ENCODE measurements at regions not wholly inside any gene's neighbourhood (a gene's known extent, or its start where the extent isn't known, plus 50 kb on each side); places are given as distances from the start of the nearest gene placed in this dataset.

DNA sequence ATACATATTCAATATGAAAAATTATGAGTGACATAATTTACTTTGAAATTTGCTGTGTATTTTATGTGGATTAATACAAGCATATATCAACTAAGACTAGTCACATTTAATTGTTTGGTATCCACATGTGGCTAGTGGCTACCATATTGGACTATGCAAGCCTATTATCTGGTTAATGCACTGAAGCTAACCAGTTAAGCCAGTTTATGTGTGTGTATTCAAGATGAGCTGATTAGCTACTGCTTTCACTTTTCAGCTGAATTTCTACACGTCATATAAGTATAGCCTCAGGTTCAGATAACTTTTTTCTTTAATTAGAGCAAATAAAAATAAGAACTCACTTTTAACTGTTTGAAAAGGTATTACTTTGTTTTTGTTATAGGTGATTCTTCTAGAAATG is 903.7 kb downstream of the TFAP2A start:
- TF ChIP-seq, protein P1, sequence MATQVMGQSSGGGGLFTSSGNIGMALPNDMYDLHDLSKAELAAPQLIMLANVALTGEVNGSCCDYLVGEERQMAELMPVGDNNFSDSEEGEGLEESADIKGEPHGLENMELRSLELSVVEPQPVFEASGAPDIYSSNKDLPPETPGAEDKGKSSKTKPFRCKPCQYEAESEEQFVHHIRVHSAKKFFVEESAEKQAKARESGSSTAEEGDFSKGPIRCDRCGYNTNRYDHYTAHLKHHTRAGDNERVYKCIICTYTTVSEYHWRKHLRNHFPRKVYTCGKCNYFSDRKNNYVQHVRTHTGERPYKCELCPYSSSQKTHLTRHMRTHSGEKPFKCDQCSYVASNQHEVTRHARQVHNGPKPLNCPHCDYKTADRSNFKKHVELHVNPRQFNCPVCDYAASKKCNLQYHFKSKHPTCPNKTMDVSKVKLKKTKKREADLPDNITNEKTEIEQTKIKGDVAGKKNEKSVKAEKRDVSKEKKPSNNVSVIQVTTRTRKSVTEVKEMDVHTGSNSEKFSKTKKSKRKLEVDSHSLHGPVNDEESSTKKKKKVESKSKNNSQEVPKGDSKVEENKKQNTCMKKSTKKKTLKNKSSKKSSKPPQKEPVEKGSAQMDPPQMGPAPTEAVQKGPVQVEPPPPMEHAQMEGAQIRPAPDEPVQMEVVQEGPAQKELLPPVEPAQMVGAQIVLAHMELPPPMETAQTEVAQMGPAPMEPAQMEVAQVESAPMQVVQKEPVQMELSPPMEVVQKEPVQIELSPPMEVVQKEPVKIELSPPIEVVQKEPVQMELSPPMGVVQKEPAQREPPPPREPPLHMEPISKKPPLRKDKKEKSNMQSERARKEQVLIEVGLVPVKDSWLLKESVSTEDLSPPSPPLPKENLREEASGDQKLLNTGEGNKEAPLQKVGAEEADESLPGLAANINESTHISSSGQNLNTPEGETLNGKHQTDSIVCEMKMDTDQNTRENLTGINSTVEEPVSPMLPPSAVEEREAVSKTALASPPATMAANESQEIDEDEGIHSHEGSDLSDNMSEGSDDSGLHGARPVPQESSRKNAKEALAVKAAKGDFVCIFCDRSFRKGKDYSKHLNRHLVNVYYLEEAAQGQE (IDR thresholded peaks at IDR 0.05; ENCODE audit: insufficient read depth in 1 of 2, low read depth in 2 of 2, low read length in 2 of 2): no peak
- TF ChIP-seq FOXP2 (optimal IDR thresholded peaks at IDR 0.05; ENCODE audit: borderline replicate concordance, extremely low read depth, extremely low read length, insufficient read depth) (no peak), POLR2AphosphoS5 (IDR thresholded peaks at IDR 0.05; ENCODE audit: low read depth, low read length) (no peak), TAF1 (IDR thresholded peaks at IDR 0.05; ENCODE audit: borderline replicate concordance, insufficient read depth, low read length) (no peak)

DNA sequence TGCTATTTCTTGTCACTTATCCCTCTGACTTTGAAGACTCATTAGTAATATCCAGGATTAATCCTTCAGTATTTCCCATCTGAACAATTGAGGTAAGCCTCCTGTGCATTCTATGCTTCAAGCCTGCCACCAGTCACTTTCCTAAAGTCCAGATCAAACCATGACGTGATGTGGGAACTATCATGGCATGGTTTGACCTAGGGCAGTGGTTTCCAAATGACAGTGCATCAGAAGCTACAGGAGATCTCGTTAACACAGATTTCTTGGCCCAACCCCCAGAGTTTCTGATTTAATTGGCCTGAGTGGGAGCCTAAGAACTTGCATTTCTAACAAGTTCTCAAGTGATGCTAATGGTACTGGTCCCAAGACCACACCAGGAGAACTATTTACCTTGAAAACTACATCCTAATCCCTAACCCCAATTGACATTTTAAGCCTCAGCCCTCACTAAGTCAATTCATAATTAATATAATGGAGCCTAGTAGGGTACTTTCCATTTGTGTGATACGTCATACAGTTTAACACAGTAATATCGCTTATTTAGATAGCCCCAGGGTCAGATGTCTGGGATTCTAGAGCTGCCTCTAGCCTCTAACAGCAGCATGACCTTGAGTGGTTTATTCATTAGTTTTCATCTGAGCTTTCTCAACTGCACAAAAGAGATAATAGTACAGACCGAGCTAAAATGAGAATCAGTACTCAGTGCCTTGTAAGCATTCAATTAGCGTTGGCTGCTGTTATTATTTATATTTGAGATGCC is 907.6 kb downstream of the TFAP2A start:
- TF ChIP-seq FOXP2 (optimal IDR thresholded peaks at IDR 0.05; ENCODE audit: borderline replicate concordance, extremely low read depth, extremely low read length, insufficient read depth) (no peak), SIN3A (IDR thresholded peaks at IDR 0.05; ENCODE audit: borderline replicate concordance, insufficient read depth, low read length) (no peak), POLR2AphosphoS5 (IDR thresholded peaks at IDR 0.05; ENCODE audit: low read depth, low read length) (no peak), TAF1 (IDR thresholded peaks at IDR 0.05; ENCODE audit: borderline replicate concordance, insufficient read depth, low read length) (no peak)
- TF ChIP-seq, protein P1 (IDR thresholded peaks at IDR 0.05; ENCODE audit: insufficient read depth in 1 of 2, low read depth in 2 of 2, low read length in 2 of 2): no peak

DNA sequence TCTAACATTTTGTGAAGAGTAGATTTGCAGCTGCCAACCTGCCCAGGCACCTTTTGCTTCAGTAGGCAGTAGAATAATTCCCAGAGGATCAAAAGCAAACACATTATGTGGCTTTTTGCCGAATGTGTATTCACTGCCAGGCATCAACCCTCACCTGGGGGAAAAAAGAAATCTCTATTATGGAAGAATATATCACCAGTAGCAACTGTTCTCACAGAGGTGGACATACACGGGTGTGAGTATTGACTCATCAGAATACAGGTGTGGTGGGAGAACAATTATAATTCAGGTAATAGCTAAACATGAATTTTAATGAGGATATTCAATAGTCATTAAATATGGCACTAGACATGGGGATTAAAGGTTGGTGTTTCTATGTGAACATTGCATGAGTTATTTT is 910.7 kb downstream of the TFAP2A start:
- no peak for TF ChIP-seq TAF1 (IDR thresholded peaks at IDR 0.05; ENCODE audit: borderline replicate concordance, insufficient read depth, low read length)
- no peak for TF ChIP-seq FOXP2 (optimal IDR thresholded peaks at IDR 0.05; ENCODE audit: borderline replicate concordance, extremely low read depth, extremely low read length, insufficient read depth)
- no peak for TF ChIP-seq SIN3A (IDR thresholded peaks at IDR 0.05; ENCODE audit: borderline replicate concordance, insufficient read depth, low read length)
- TF ChIP-seq POLR2AphosphoS5 (IDR thresholded peaks at IDR 0.05; ENCODE audit: low read depth, low read length): no peak
- TF ChIP-seq, protein P1 (IDR thresholded peaks at IDR 0.05; ENCODE audit: insufficient read depth in 1 of 2, low read depth in 2 of 2, low read length in 2 of 2): no peak

DNA sequence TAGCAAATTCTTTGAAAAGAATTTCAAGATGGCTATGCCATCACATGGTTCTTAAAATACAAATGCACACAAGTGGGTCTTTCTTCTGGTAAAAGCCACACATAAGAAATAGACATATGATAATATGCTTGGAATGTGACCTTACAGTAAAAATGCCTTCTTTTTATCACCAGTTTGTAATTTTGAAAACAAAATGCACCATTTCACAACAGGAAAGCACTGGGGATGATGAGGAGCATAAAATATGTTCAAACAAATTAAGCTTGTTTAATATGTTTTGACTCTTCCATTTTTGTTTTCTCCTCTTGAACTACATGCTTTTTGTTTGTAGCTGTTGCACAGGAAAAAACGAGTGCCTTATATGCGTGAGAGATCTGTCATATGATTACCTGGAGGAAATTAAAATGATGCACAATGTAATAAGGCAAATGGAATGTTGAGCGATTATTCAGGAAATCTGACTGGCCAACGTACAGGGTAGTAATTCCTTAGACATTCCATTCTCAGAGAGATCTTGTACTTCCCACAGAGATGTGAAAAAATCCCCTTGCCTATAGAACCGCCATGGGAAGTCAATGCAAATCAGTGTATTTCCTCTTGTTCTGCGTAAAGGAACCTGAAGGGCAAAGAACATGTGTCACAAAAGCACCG is 911.6 kb downstream of the TFAP2A start:
- TF ChIP-seq TAF1 (IDR thresholded peaks at IDR 0.05; ENCODE audit: borderline replicate concordance, insufficient read depth, low read length) (no peak), SIN3A (IDR thresholded peaks at IDR 0.05; ENCODE audit: borderline replicate concordance, insufficient read depth, low read length) (no peak), FOXP2 (optimal IDR thresholded peaks at IDR 0.05; ENCODE audit: borderline replicate concordance, extremely low read depth, extremely low read length, insufficient read depth) (no peak), POLR2AphosphoS5 (IDR thresholded peaks at IDR 0.05; ENCODE audit: low read depth, low read length) (no peak)
- TF ChIP-seq, protein P1 (IDR thresholded peaks at IDR 0.05; ENCODE audit: insufficient read depth in 1 of 2, low read depth in 2 of 2, low read length in 2 of 2): no peak

Data from PFSK-1 (cell line).